GM21723 (cell line): ENCODE measurements at regions not wholly inside any gene's neighbourhood (a gene's known extent, or its start where the extent isn't known, plus 50 kb on each side); places are given as distances from the start of the nearest gene placed in this dataset.
A peak's percentile ranks its signal among the peaks of the same experiment; 100 is the strongest.
"Not testable (repeated sequence)": the region's sequence is repeated elsewhere in the genome, so short reads cannot be mapped to it uniquely, and the experiment has no call there.

Experiments used
- ATAC-seq: cut with Tn5 transposase; IDR thresholded peaks from one replicate; pipeline ENCODE4 v1.9.1; 2021; ENCODE audit warnings: mild to moderate bottlenecking, moderate library complexity; ENCODE audit not compliant: unreplicated experiment

DNA sequence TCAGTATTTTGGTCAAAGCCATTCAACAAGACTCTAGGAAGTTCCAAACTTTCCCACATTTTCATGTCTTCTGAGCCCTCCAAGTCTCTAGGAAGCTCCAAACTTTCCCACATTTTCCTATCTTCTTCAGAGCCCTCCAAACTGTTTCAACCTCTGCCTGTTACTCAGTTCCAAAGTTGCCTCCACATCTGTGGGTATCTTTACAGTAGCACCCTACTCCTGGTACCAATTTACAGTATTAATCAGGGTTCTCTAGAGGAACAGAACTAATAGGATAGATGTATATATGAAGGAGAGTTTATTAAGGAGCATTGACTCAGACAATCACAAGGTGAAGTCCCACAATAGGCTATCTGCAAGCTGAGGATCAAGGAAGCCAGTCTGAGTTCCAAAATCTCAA lies 296.0 kb upstream of the CCL2 start:
- ATAC-seq, result not testable (repeated sequence)

- peak; percentile 45 for ATAC-seq
Measured at GRCh38 chr17:33962857-33963655, 292.0 kb upstream of the CCL2 start.

GRCh38 chr17:33964344-33964979 lies 290.6 kb upstream of the CCL2 start:
- peak; percentile 84 for ATAC-seq

- ATAC-seq, result no peak
Measured at GRCh38 chr17:33966410-33967059, 288.6 kb upstream of the CCL2 start.

DNA sequence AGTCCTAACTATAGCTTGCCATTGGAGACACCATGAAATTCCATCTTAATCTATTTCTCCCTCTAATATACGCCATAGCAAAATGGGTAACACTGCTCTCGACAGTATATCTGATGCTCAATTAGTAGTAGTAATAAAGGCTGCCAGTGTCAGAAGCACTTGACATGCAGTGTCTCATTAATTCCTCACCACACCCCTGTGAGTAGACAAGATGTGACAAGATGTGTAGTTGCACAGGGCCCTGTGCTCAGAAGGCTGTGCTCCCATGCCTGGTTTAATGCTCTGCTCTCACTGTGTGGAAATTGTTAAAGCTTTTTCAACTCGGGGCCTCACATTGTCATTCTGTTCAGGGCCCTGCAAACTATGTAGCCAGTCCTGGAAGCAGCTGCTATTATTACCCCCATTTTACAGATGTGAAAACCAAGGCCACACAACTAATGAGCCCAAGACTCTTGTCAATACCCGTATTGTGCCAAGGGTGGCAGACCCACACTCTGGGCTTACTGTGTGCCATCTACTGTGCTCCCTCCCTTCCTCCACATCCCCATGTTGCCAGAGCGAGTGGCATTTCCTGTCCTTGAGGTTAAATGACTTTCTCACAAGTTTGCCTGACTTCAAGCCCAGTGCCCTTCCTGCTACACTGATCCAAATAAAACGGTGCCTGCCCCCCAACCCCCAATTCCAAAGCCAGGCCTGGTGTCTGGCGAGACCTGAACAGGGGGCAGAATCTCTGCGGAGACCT lies 287.3 kb upstream of the CCL2 start:
- no peak for ATAC-seq

DNA sequence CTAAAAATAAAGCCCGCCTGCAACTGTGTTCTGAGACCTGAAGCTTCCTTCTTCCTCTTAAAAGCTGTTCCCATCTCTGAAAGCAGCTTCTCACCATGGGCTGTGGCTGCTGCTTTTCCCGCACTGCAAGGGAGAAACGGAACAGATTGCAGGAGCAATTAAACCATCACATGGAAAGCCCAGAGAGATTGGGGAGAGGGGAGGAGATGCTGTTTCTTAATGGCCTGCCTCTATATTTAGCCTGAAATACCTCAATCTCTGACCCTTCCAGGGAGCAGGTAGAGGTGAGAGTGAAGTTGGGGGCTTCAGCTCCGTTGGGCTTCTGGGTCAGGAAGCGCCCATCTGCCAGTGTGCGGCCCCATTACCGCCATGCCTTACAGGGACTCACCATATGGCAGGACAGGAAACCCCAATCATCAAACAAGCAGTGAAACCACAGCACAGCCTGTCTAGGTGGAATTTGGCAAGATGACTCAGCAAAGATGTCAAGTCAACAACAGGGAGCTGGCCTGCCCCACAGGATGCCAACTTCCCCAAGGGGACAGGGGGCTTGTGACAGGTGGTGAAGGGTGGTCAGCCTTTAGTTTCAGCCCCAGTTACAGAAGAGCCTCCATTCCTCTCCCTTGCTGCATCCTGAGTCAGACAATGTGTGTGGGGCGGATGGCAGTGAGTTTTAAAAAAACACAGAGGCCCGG lies 286.6 kb upstream of the CCL2 start:
- peak; percentile 59 for ATAC-seq

DNA sequence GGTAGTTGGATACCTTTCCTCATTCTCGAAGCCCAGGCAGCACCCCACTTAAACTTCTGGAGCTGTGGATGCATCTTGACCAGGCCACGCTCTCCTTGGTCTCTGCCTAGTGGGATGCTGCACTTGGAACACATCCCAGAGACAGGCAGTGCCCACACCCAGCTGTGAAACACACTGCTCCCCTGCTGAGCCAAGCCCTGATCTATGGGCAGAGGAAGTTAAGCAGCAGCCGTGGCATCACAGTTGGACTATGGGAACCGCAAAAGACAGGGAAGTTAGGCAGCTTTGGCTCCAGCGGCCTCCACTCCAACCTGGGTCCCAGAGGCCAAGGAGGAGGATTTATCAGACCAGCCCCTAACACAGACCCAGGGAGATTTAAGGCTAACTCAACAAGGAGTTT lies 284.8 kb upstream of the CCL2 start:
- ATAC-seq, result no peak

DNA sequence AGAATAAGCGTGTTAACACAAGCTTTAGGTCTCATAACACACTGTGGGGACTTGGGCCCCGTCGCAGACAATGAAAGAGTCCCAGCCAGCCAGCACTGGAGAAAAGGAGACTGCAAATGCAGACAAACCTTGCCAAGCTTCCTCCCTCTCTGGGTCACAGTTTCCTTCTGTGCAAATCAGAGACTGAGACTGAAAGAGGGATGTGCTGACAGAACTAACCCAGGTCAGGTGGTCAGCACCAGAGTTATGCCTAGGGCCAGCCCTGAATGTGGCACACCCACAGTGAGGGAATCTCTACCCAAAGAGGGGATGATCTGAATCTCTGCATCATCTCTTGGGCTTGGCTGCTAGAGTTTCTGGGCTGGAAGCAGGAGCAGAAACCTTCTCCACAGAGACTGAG lies 282.3 kb upstream of the CCL2 start:
- no peak for ATAC-seq

DNA sequence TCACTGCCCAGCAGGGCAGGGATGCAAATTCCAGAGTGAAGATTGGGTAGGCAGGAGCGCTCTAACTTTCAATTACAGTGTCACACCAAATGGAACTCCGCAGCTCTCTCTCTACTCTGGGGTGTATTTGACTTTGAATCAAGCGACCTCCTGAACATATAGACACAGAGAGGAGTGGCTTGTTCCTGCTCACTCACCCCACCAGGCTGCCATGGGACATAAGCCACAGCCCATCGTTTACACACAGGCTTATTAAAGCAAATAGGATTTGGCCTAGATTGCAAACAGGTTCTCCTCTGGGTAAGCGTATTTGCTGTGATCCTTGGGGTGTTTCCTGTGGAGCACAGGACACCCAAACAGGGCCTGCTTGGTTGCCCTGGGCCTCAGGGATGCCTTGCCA lies 281.6 kb upstream of the CCL2 start:
- ATAC-seq, result no peak

DNA sequence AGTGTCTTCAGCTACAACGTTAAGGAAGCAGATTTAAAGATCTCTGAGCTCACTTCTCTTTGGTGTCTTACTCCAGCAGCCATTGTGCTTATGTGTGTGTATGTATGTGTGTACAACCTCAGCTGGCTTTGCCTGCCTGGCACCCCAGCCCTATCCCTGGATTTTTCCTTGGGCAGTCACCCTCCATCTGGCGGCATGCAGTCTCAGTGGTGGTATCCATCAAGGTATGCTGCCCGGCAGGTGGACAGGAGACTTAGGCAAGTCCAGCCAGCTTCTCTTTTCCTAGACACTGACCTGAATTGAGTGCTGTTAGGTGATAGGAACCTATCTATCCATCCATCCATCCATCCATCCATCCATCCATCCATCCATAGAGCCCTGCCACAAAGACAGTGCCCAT lies 280.8 kb upstream of the CCL2 start:
- ATAC-seq, result no peak

DNA sequence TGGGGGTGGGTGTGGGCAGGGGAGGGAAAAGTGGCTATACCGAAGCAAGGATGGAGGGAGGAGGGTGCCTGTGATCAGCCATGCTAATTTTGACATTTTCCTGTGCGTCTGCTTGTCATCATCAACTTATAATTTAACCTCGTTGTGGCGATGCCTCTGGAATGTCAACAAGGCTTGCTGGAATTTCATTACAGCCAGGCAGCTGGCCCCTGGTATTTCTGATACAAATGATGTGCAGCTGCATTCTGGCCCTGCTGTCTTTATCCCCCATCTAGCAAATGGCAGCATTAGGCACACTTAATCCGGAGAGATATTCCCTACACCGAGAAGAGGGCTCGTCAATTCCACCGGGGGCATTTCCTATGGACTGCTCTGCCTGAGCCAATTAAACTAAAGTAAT lies 278.3 kb upstream of the CCL2 start:
- no peak for ATAC-seq

GRCh38 chr17:33977729-33978514 lies 277.2 kb upstream of the CCL2 start:
- ATAC-seq, result no peak

DNA sequence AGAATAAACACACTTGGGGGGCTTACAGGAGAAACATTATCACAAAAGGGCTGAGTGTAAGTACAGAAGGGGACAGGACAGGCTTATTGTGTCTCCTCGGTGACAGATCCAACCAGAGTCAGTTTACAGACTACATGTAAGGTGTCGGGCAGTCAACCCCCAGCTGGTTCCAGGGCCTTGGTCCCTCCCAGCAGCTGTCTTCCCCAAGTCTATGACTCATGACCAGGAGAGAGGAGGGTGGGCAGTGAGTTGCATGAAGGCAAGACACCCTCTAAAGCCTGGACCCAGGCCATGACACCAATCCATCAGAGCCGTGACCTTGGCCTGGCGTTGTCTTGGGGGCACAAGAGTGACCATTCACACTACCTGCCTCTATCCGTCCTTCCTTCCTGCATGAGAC lies 276.2 kb upstream of the CCL2 start:
- ATAC-seq, result no peak

- ATAC-seq, result no peak
Measured at GRCh38 chr17:33980193-33980592, 274.9 kb upstream of the CCL2 start.

GRCh38 chr17:33981711-33982601 lies 273.1 kb upstream of the CCL2 start:
- no peak for ATAC-seq

GRCh38 chr17:33982909-33983308 lies 272.2 kb upstream of the CCL2 start:
- no peak for ATAC-seq

DNA sequence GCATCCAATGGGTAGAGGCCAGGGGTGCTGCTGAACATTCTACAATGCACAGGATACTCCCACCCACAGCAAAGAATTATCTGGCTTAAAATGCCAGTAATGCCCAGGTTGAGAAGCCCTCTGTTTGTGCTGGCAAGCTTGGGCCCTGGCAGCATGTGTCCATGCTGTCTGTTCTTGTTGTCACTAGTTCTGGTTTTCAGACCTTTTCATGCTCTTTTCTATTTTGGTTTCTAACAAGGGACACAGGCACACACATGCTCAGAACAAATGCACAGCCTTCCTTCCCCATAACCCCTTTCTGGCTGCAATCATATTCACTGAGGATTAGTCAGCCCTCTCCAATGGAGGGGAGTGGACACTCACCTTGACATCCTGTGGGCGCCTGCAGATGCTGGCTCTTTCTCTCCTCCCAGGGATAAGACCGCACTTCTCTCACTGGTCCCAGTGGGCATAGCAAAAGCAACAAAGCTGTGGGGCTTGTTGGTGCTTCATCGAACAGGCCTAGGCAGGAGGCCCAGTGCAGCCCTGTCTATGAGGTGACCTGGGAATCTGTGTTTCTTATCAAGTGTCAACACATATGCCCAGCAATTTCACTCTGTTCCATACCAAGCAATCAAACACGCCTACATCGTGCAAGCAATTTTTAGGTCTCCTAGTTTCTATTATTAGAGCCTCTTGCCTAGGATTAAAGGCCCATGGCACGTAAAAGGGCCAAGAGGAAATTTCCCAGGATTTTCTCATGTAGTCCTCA lies 271.1 kb upstream of the CCL2 start:
- no peak for ATAC-seq

GRCh38 chr17:33986088-33986487 lies 269.0 kb upstream of the CCL2 start:
- ATAC-seq, result no peak
